HG03520 (cell line): ENCODE measurements at regions not wholly inside any gene's neighbourhood (a gene's known extent, or its start where the extent isn't known, plus 50 kb on each side); places are given as distances from the start of the nearest gene placed in this dataset.

Experiments used
- ATAC-seq: cut with Tn5 transposase; IDR thresholded peaks from one replicate; pipeline ENCODE4 v1.9.1; 2021; ENCODE audit warnings: mild to moderate bottlenecking, moderate library complexity; ENCODE audit not compliant: unreplicated experiment

DNA sequence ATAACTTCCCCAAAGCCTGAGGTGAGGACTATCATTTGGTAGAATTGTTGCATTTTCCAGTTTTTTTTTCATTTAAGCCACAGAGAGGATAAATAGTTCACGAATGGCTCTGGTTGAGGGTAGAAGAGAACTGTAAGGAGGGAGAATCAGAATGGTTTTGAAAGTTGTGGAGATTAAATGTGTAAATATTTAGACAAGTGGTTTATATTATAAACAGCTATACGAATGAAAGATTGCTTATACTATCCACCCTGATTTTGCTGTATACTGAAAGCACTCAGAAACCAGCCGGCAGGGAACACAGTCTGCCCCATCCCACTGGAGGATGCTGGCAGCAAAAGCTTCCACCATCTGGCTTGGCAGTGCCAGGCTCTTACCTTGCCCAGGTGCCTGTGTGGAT lies 341.1 kb downstream of the RAPGEF2 start:
- ATAC-seq = no peak

DNA sequence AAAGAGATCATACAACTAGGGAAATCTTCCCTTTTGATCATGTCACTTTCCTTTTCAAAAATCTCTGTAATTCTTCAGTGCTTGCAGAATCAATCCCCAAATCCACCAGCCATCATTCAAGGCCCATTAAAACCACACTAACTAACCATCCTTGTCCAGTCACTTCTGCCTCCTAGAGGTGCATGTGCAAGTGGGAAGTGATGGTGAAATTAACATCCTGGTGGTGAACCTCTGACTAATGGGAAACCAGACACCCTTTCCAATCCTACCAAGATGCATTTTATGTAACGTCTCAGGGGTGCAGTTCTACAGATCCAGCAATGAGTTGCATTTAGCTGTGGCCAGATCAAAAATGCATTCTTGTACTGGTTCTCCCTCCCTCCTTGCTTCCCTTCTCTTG lies 341.8 kb downstream of the RAPGEF2 start:
- no peak for ATAC-seq

DNA sequence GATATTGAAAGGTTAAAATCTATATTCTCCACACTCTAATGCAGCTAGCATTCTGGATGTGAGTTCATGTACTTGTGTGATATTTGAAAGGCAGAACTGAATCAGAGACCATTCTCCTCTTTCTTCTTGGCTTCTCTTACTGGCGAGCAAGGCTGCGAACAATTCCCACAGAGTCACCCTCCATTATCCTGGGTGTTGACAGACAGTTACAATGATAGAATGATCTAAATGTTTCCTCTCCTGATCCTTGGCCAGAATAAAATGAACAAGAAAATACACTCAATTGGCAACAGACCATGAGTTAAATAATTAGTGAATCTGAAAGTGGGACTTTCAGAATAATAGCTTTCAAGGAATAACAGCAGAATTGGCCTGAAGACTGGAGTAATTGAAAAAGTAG lies 342.8 kb downstream of the RAPGEF2 start:
- no peak for ATAC-seq

DNA sequence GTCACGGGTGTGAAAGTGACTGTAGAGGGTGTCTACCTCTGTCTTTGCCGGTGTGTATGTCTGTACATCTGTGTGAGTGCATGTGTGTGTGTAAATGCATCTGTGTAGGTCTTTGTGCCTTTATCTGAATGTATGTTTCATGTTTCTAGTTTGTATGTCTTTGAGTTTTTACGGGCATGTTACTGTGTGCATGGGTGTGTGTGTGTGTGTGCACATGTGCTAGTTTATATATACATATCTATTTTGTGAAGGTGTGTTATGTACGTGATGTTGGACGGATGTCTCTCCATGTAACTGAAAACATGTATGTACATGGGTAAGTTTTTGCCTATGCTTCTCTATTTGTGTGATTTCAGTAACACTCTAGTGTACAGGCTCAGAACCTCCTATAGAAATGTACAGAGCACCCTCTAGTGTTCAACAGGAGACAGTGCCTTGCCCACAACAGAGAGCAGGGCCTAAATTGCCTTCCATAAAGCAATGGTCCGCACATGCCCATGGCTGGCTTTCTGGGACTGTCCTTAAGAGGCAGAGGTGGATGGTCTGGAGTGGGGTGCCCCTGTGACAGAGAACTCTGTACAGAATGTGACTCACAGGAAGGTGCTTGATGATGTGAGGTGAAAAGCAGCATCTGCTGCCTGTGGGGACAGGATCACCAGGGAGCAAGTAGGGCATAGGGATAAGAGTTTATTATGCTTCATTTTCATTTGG lies 343.5 kb downstream of the RAPGEF2 start:
- ATAC-seq = peak; percentile 99

DNA sequence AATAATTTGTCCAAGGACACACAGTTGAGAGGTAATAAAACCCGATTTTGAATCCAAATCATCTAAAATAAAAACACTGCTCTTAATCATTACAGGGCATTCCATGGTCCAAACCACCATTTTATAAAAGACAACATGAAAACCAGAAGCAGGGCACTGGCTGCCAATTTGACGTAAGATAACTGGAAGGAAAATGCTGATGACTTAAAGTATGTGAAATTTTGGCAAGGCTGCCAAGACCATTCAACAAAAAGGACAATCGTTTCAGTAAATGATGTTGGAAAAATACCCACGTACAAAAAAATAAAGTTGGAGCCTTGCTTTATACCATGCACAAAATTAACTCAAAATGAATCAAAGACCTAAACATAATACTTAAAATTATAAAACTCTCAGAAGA lies 344.4 kb downstream of the RAPGEF2 start:
- ATAC-seq = no peak

DNA sequence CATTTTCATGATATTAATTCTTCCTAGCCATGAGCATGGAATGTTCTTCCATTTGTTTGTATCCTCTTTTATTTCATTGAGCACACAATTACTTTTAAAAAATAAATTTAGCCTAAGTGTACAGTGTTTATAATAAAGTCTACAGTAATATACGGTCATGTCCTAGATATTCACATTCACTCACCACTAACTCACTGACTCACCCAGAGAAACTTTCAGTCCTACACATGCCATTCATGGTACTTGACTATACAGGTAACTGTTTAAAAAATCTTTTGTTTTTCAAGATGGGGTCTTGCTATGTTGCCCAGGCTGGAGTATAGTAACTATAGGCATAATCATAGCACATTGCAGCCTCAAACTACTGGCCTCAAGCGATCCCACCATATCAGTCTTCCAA lies 348.1 kb downstream of the RAPGEF2 start:
- no peak for ATAC-seq

DNA sequence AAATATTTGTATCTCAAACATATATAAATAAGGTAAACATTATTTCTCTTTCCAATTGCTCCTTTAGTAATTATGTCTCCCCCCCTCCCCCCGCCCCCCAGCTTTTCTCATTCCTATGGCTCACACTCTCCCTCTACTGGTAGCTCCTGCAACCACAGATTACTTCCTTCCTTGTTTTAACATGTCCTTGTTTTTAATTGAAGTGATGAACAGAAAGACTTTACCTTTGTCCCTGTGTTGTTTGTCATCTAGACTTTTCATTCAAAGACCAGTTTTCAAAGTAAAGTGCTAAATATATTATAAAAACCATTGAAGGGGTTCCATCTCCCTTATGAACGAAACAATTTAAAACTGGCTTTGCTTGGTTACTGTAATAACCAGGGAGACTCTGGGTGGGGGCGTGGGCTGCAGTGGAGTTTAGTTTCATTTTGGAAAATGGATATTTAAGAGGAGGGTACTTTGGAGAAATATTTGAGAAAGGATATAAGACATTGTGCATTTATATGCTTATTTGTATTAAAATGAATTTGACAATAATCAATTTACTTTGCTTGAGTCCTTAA lies 352.9 kb downstream of the RAPGEF2 start:
- ATAC-seq = peak; percentile 63

DNA sequence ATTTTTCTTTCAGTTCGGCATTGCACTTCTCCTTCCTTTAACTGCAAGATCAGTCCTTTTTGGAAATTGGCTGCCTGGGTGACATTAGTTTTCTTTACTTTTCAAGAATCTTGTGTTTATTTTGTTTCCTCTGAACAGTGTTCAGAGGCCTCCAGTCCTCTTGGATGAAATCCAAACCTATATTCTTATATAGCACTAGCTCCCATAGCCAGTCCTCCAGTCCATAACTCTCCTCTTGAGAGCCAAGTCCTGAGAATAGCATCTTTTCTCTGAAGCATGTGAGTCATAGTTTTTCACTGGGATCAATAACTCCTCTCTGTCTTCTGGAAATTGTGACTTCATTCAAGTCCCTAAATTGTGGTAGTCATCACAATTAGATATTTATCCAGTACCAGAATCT lies 357.5 kb downstream of the RAPGEF2 start:
- no peak for ATAC-seq

DNA sequence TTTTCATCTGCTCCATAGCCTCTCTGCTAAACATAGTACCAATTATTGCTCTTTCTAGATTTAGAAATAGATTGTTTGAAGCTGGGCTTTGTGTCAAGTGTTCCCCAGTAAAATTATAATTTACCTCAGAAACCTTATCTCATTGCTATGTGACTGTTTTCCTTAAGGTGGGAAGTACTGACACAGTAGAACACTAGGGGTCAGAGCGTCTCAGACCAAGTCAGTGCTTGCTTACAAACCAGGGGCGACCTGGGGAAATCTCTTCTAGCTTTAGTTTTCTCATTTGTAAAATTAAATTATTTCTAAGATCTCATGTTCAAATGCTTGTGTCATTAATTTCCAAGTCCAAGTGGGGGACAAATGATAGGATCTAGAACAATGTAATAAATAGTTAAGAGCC lies 360.4 kb downstream of the RAPGEF2 start:
- ATAC-seq = no peak

DNA sequence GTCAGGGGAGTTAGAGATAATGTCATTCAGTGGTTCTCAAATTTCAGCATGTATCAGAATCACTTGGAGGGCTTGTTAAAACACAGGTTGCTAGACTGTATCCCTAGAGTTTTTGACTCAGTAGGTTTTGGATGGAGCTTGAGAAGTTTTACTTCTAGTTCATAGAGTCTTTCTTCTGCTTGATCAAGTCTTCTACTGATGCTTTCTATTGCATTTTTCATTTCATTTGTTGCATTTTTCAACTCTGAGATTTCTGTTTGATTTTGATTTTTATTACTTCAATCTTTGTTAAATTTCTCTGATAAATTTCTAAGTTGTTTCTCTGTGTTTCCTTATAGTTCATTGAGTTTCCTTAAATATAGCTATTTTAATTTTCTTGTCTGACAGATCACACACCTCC lies 361.4 kb downstream of the RAPGEF2 start:
- ATAC-seq = no peak

DNA sequence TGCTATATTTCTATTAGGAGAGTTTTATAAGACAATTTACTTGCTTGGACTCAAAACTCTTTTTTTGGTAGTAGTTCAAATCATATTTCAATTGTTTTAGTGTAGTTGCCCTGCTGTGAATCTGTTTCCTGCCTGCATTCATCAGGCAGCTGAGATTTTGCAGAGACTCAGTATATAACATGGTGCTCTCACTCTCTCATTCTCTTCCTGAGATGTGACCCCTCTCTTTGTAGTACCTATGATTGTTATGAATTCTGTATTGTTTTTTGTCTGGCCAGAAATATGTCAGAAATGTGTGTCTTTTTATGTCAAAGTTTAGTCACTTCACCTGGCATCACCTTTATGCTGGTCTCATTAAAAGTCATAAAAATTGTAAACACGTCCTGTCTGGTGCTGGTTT lies 374.0 kb downstream of the RAPGEF2 start:
- no peak for ATAC-seq

DNA sequence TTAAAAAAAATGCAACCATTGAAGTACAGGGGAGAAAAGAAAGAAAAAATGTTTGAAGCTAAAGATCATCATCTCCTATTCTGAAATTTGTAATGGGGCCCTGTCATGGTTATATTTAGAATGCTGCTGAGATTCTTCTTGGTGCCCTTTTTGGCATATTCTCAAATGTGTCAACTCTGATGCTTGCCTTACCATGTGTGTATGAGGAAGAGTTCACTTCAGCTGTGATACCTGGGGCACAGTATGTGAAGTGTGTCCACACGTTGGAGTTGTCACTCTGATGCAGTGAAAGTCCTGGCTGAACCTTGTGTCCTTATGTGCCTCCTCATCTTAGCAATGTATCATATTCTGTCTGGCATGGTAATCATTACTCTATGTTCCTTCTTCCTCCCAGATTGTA lies 377.9 kb downstream of the RAPGEF2 start:
- no peak for ATAC-seq

DNA sequence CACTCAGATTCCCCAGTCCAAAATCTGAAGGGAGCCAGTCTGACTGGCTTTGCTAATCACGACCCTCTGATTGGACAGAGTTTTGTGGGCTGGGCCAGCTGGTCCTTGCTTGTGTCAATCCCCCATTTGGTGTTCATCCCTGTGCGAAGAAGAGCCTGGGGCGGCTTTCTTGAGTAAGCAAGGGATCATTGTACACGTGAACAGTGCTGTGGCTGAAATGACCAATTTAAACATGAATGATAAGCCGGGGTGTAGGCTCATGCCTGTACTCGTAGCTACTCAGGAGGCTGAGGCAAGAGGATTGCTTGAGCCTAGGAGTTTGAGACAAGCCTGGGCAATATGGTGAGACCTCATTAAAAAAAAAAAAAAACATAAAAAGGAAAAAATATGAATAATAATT lies 379.1 kb downstream of the RAPGEF2 start:
- no peak for ATAC-seq

DNA sequence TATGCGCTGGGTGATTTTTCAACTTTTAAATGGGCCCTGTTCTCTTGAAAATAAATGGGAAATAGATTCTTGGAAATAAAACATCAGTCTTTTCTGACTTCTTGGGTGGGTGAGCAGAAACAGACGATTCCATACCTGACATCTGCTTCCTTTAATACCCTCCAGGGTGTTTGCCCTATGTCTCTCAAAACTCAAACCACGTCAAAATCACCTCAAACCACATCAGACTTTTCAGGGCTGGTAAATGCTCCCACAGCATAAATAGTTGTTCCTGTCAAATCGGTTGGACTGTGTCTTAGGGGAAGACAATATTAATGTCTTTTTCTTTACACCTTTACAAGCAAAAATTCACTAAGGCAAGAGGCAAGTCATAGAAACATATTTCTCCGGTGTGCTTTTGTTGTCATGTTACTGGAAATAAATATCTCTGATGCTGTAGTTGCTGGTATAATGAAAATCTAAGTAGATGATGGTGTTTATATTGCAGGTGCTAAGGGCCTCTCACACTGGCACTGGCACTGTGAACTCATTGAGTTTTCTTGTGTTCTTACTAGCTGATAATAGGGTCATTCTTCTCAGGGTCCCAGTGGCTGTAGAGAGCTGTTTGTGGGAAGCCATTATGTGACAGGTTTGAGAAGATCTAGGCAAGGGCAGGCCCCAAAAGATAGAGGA lies 380.4 kb downstream of the RAPGEF2 start:
- ATAC-seq = no peak

DNA sequence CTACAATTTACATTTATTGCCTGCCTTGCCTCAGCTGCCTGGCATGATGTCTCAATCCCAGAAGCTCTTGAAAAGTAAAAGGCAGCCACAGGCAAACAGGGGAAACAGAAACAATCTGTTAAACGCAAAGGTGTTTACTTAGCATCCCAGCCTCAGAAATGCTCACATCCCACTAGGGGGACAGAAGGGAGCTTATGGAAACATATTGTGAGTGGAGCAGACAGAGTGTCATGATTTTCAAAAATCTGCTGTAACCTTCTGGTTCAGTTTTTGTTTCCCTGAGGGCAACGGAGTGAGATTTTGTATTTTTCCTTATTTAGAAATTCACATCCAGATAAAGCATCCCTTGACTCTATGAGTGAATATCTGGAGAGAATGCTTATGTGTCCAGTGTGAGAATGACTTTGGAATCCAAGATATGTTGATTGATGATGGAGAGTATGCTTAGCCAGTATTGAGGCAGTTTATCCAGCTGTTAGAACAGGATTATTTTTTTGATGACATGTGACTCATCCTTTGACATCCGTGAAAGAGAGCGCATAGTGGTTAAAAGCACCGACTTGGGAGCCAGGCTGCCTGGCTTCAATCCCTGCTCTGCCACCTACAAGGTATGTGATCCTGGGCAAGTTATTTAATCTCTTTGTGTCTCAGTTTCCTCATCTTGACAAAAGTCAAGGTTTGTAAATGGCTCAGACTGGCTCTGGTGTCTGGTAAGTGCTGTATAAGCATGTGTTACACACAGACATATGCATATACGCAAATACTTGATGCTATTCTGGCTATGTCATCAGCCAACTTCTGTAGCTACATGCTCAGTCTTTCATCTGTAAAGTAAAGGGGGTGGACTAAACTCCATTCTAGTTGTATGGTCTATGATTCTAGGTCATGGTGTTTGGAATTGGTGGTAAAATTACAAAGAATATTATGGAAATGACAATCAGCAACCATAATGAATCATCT lies 381.2 kb downstream of the RAPGEF2 start:
- ATAC-seq = no peak

DNA sequence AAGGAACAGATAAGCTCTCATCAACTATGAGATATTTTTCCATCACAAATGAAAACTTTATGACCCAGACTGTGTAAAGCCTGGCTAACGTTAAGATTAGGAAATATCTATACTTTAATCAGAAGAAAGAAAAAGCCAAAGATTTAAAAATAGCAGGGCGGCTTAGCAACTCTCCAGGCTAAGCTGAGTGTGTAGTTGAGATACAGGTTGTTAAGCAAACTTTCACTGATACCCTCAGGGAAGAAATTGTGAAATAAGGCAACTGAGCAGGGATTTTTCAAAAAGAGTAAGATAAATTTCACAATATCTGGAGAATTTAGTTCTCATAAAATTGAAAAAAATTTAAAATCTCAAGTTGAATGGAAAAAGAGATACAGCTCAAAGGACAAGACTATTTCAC lies 382.0 kb downstream of the RAPGEF2 start:
- ATAC-seq = no peak

DNA sequence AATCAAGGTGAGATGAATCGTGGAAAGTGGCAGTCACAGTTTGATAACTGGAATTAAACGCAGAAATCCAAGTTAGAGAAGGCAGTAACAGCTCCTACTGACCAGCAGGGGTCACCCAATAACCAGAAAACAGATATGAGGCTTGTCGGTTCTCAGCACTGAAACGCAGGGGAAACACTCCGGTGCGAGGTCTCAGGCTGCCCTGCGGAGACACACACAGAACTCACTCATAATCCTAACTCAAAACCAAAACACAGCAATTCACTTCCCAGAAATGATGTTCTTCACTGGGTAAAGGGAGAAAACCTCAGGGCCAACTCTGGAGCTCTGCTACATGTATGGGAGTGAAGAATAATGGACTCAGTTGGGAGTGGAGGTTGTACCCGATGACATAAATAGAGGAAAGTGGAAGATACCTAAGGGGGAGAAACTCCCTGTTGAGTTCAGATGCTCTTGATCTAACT lies 384.4 kb downstream of the RAPGEF2 start:
- ATAC-seq = peak; percentile 97

DNA sequence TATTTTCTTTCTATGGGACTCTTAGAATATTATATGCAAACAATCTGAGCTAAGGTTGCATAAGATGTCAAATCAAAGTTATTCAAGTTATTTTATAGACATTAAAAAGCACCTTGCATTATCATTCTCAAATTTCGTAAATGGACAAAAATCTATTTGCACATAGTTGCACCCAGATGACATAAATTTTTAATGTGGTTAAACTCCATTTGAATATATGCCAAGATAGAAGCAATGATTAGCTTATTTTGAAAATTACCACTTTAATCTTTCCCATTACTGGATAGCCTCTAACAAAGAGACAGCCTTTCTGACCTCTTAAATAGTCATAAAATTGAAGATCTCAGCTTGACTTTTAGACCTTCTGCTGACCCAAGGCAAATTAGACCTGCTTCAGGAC lies 386.8 kb downstream of the RAPGEF2 start:
- ATAC-seq = no peak

DNA sequence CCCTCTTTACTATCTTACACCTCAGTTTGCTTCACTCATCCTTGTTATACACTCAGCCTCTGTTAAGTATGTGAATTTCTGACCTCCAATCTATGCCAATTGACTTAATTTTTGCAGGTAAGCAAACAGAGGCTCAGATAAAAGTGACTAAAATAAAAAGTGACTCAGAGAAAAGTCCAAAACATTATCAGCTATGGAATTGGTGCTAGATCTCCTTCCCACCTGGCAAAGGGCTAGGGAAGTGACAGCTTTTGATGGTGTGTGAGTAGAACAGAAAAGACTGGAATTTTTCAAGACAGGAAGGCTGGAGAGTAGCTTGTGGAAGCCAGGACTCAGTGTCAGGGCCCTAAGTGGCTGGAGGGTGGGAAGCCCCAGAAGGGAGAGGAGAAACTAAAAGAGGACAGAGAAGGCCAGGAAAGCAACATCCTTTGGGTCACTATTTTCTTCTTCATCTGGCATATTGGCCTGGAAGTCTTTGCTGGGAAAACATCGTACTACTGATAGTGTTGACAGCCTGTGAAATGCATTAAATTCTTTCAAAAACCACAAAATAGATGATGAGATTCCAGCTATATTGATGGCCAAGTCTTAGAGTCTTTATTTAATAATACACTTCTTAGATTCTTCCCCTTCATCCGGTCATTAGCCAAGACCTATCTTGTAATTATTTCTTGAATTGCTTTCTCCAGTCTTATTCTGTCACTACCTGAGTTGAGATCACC lies 392.8 kb downstream of the RAPGEF2 start:
- ATAC-seq = no peak

DNA sequence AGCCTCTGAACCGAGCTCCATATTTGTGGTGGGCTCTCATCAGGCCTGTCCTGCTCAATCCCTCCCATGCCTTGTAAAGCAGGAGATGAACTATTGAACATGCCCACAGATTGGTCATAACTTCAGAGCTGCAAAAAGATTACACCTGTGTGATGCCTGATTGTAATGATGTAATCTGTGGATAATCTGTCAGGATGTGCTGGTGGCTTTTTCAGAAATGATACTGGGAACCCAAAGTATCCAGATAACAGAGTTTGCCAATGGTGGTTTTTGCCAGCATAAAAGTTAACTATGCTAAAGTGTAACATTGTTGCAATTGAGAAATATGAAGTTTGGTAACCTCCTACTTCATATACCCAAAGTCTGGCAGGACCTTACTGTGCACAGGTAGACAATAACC lies 393.4 kb downstream of the RAPGEF2 start:
- no peak for ATAC-seq

DNA sequence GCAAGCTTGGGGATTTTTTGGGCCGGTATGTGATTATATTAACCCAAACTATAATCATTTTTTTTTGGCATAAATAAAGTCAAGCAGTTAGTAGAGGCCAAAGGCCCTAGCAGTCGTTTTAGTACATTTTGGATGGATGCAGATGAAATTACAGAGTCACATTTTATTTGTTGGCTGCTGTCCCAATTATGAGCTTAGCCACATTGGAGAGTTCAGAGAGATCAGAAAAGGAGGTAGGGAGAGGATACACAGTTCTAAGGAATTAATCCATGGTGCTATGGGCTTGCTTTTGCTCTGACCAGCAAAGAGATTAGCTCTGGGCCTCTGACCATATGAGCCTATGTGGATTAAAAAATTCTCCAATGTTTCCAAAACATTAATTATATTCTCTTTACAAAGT lies 395.1 kb downstream of the RAPGEF2 start:
- no peak for ATAC-seq
